ENCODE measurements at regions not wholly inside any gene's neighbourhood (a gene's known extent, or its start where the extent isn't known, plus 50 kb on each side); places are given as distances from the start of the nearest gene placed in this dataset.

- TF ChIP-seq CTCF (IDR thresholded peaks at IDR 0.05; ENCODE audit: control extremely low read depth in 1 of 3, insufficient read depth in 1 of 3, low read depth in 1 of 3, low read length in 3 of 3), result no peak
- no peak for TF ChIP-seq BRCA1 (IDR thresholded peaks at IDR 0.05; ENCODE audit: low read depth, low read length)
- no peak for TF ChIP-seq RAD21 (IDR thresholded peaks at IDR 0.05 in 1 of 2, conservative IDR thresholded peaks at IDR 0.05 in 1 of 2; ENCODE audit: low read depth in 2 of 2, low read length in 2 of 2)
- TF ChIP-seq CTBP2 (IDR thresholded peaks at IDR 0.05; ENCODE audit: borderline replicate concordance, insufficient read depth, insufficient read length, low read length), result no peak
- no peak for TF ChIP-seq POLR2A (IDR thresholded peaks at IDR 0.05; ENCODE audit: control extremely low read depth in 1 of 2, low read depth in 2 of 2, low read length in 2 of 2)
- TF ChIP-seq POLR2AphosphoS5 (IDR thresholded peaks at IDR 0.05; ENCODE audit: low read depth, low read length), result no peak
- TF ChIP-seq USF2 (IDR thresholded peaks at IDR 0.05; ENCODE audit: low read length), result no peak
- no peak for TF ChIP-seq HDAC6 (IDR thresholded peaks at IDR 0.05; ENCODE audit: low read depth, low read length)
- TF ChIP-seq NRF1 (IDR thresholded peaks at IDR 0.05; ENCODE audit: low read depth, low read length), result no peak
- no peak for TF ChIP-seq TAF1 (IDR thresholded peaks at IDR 0.05; ENCODE audit: low read depth, low read length)
These were observed 57.4 kb upstream of the SORBS2 start for GRCh38 chr4:185869427-185869826.

Data from H1 (cell line).